CD4-positive, alpha-beta T cell treated with Interleukin-4 for 4 hours (primary cell): ENCODE measurements at regions not wholly inside any gene's neighbourhood (a gene's known extent, or its start where the extent isn't known, plus 50 kb on each side); places are given as distances from the start of the nearest gene placed in this dataset.

Experiments used
- DNase-seq: peaks from one replicate; pipeline ENCODE4 v3.0.0-alpha.2; 2020

GRCh38 chr1:224486801-224487583, 52.4 kb upstream of the WDR26 start:
- DNase-seq, result no peak

- DNase-seq, result no peak
Observed at GRCh38 chr1:224488806-224489499, 54.4 kb upstream of the WDR26 start.

GRCh38 chr1:224489534-224490365, 55.2 kb upstream of the WDR26 start:
- DNase-seq, result no peak

- DNase-seq, result no peak
Observed at GRCh38 chr1:224490549-224491537, 56.2 kb upstream of the WDR26 start.

GRCh38 chr1:224492015-224492414, 57.4 kb upstream of the WDR26 start:
- DNase-seq, result no peak

- no peak for DNase-seq
Observed at GRCh38 chr1:224492632-224493031, 58.0 kb upstream of the WDR26 start.

GRCh38 chr1:224493269-224493668, 58.7 kb upstream of the WDR26 start:
- no peak for DNase-seq

- DNase-seq, result no peak
Observed at GRCh38 chr1:224494343-224494742, 59.7 kb upstream of the WDR26 start.

GRCh38 chr1:224495866-224496265, 61.3 kb upstream of the WDR26 start:
- no peak for DNase-seq

GRCh38 chr1:224496826-224497225, 62.2 kb upstream of the WDR26 start:
- DNase-seq, result no peak

GRCh38 chr1:224497714-224498573, 63.3 kb upstream of the WDR26 start:
- DNase-seq, result peak; percentile 64

- no peak for DNase-seq
Observed at GRCh38 chr1:224498574-224499170, 64.1 kb upstream of the WDR26 start.

- DNase-seq, result no peak
Observed at GRCh38 chr1:224499204-224499603, 64.6 kb upstream of the WDR26 start.

- no peak for DNase-seq
Observed at GRCh38 chr1:224500796-224501195, 66.2 kb upstream of the WDR26 start.

- DNase-seq, result no peak
Observed at GRCh38 chr1:224501836-224502235, 67.2 kb upstream of the WDR26 start.

GRCh38 chr1:224502459-224503160, 68.0 kb upstream of the WDR26 start:
- no peak for DNase-seq

- peak; percentile 4 for DNase-seq
Observed at GRCh38 chr1:224503161-224504118, 68.8 kb upstream of the WDR26 start.

GRCh38 chr1:224504297-224505041, 69.9 kb upstream of the WDR26 start:
- no peak for DNase-seq
